Cardiac fibroblast (primary cell): ENCODE measurements at regions not wholly inside any gene's neighbourhood (a gene's known extent, or its start where the extent isn't known, plus 50 kb on each side); places are given as distances from the start of the nearest gene placed in this dataset.

Source experiments
- DNase-seq, 2 donors: peaks; one replicate each; pipeline versions ENCODE4 v3.0.0 to v3.0.0-alpha.2; 2010; ENCODE audit warnings: low read depth in 2 of 2
- H3K4me3 ChIP-seq, 2 donors: replicated peaks in 1 of 2; 1 replicate in 1 of 2; 2 replicates in 1 of 2; pipeline ENCODE4 v1.5.1; 2011; ENCODE audit warnings: low read depth in 2 of 2, low read length in 2 of 2, mild to moderate bottlenecking in 2 of 2, moderate library complexity in 1 of 2
- CTCF ChIP-seq: IDR thresholded peaks from one replicate; pipeline ENCODE4 v1.5.1; 2011; ENCODE audit warnings: low read depth, mild to moderate bottlenecking, low read length, inconsistent platforms

DNA sequence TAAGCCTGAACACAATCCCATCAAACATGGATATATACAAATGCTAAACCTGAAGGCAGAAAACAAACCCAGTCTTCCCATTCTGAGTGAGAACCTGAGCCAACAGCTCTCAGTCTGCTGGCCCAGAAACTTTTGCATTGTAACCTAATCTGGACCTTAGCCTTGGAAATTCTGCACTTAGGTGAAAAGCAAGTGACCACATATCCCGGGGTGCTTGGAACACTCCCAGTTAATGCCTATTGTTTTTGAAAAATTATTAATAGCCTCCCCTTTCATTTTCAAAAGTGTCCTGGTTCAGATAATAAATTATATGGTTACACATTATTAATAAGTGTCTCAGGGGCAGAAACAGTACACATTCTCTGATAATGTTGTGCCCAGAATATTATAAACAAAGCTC lies 228.3 kb upstream of the TARS1 start:
- DNase-seq = no peak
- H3K4me3 ChIP-seq = no peak overlapping the region
- TF ChIP-seq CTCF = no peak

- no peak for TF ChIP-seq CTCF
- no peak for DNase-seq
Measured at GRCh38 chr5:33212900-33213299, 227.9 kb upstream of the TARS1 start.

DNA sequence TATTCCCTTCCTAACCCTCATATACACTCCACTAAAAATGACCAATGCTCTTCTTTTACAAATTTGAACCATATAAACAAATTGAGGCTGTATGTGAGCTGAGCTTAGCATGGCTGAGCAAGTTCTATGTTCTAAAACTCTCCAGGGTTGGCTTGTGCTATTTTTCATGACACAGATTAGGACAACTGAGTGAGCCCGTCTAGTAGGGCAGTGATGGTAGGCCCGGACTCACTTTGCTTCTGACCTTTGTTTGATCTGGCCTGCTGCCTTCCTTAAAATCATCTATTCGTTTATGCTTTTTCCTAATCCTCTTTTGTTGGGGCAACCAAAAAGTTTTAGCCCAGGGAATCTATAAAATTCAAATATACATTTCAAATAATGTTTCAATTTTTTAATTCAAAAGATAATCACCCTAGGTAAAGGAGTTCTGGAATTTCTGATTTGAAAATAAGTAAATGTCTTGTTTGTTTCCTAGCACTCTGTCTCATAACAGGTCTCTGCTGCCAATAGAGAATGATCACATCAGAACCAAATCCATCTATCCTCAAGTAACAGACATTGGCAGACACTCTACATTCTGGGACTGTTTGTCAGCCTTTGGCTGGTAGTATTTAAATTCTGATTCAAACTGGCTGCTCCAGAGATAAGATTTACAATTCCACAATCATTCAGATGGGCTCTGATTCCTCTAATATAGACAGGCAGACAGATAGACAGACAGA lies 217.0 kb upstream of the TARS1 start:
- H3K4me3 ChIP-seq = no peak overlapping the region
- TF ChIP-seq CTCF = no peak
- peak in 1 of 2 donors; percentile 28 for DNase-seq

More at GRCh38 chr5:33212900-33213299, 227.9 kb upstream of the TARS1 start:
- no peak overlapping the region for H3K4me3 ChIP-seq

DNA sequence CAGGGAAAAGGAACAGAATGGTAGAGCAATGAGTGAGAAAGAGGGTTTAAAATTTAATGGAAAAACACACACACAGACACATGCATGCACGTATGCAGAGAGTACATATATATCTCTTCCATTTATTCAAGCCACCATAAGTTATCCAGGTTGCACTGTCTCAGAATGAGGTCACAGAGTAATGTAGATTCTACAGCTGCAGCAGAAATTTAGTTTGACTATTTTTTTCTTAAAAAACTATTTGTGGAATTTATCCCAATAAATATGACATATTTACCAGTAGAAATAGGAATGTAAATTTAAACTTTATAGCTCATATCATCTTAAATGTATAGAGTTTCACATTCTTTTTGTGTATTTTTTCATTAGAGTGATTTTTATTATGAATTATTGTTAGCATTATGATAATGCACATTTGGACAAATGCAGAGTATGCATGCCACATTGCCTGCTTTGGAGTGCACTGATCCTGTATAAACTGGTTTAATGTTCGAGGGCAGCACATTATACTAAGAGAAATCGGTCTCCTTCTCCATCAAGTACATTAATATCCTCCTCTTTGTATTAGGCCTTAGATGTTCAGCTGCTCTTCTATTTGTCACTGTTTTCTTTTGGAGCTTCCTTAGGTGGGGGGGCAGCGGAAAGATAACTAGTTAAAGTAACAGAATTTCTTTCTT lies 216.3 kb upstream of the TARS1 start:
- no peak overlapping the region for H3K4me3 ChIP-seq
- TF ChIP-seq CTCF = no peak
- no peak for DNase-seq

DNA sequence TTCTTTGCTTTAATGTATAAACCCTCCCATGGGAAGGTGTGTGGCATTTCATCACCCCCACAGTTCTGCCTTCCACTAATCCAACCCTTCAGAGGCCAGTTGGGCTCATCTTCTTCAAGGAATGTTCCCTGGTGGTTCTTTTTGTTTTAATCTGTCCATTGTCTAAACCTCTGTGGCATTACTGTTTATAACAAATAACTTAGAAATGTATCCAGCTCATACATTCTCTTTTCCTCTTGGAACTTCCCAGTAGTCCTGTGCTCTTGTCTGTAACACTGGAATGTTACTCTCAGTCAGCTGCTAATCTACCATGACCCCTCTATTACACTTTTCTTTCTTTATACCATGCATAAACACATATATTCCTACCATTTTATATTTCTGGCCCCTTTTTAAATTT lies 213.5 kb upstream of the TARS1 start:
- TF ChIP-seq CTCF = no peak
- DNase-seq = no peak
- no peak overlapping the region for H3K4me3 ChIP-seq

DNA sequence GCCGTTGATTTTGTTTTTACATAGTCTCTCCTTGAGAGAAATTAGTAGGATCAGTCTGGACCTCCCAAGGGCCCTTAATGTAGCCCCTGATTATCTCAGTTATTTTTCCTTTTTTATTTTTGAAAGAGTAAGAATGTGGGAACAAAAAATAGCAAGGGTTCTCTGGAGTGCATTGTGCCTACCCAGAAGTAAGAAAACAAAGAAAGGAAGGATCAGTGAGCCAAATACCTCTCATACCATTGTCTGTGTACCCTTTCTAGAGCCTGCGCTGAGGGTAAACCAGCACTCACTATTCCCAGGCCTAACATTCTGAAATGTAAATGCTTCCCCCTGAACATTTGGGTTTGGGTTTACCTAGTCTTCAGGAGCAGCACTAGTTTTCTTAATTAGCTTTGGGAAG lies 213.0 kb upstream of the TARS1 start:
- DNase-seq = peak in 1 of 2 donors; percentile 12
- TF ChIP-seq CTCF = no peak

GRCh38 chr5:33228149-33228548 lies 212.6 kb upstream of the TARS1 start:
- H3K4me3 ChIP-seq = no peak overlapping the region
- TF ChIP-seq CTCF = no peak
- DNase-seq = no peak

More for the DNA sequence above, 213.0 kb upstream of the TARS1 start:
- no peak overlapping the region for H3K4me3 ChIP-seq
